CD4-positive, alpha-beta T cell treated with Interleukin-4 for 4 hours (primary cell): ENCODE measurements at regions not wholly inside any gene's neighbourhood (a gene's known extent, or its start where the extent isn't known, plus 50 kb on each side); places are given as distances from the start of the nearest gene placed in this dataset.

ENCODE experiments used
- DNase-seq: peaks from one replicate; pipeline ENCODE4 v3.0.0-alpha.2; 2020

- no peak for DNase-seq
Observed at GRCh38 chr19:32266460-32266859, 79.0 kb upstream of the ZNF507 start.

DNA sequence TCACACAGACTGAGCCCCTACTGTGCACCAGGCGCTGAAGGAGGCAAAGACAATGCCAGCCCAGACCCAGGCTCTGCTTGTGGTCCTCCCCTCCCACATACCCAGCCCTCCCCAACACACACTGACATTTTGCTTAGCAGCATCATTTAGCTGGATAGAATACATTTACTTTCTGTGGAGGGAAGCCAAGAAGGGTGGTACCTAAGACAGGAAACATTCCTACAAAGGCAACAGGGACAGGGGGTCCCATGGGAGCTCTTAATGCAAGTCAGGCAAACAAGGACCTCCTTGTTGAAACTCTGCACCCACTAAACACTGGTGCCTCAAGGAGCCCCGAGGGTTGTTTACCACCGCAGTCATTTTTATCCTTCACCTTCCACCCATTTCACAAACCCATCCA, 77.0 kb upstream of the ZNF507 start:
- DNase-seq, result no peak

DNA sequence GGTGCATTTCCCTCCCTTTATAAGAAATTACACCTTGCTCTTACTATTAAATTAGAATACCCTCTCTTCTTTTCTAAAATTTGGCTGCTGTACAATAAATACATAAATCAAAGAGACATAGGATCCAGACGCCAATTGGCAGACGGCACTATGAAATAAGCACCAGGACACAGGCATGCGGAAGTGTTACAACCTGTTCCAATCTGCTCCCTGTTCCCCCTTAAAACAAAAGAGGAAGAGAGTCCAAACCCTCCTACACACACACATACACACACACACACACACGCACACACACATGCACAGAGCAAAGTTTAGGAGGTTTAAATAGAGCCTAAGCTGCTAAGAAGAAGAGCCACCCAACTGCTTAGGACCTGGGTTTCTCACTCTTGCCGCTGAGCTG, 75.6 kb upstream of the ZNF507 start:
- no peak for DNase-seq

- DNase-seq, result no peak
Observed at GRCh38 chr19:32273483-32273882, 71.9 kb upstream of the ZNF507 start.

GRCh38 chr19:32287086-32287485, 58.3 kb upstream of the ZNF507 start:
- no peak for DNase-seq

- no peak for DNase-seq
Observed at GRCh38 chr19:32287811-32288227, 57.6 kb upstream of the ZNF507 start.

- no peak for DNase-seq
Observed at GRCh38 chr19:32289566-32290210, 55.7 kb upstream of the ZNF507 start.

- no peak for DNase-seq
Observed at GRCh38 chr19:32291876-32292275, 53.5 kb upstream of the ZNF507 start.

- DNase-seq, result no peak
Observed at GRCh38 chr19:32294871-32295438, 50.5 kb upstream of the ZNF507 start.
